ENCODE measurements at regions not wholly inside any gene's neighbourhood (a gene's known extent, or its start where the extent isn't known, plus 50 kb on each side); places are given as distances from the start of the nearest gene placed in this dataset.

GRCh38 chr6:164252291-164252690, 837.8 kb downstream of the QKI start:
- no peak for ATAC-seq (ENCODE audit: low FRiP score)

GRCh38 chr6:164247106-164247505, 832.6 kb downstream of the QKI start:
- no peak for ATAC-seq (ENCODE audit: low FRiP score)
- TF ChIP-seq CTCF (IDR thresholded peaks at IDR 0.05) = no peak
- no peak for DNase-seq (ENCODE audit: low spot score)

More at GRCh38 chr6:164252291-164252690, 837.8 kb downstream of the QKI start:
- TF ChIP-seq CTCF (IDR thresholded peaks at IDR 0.05) = no peak
- no peak for DNase-seq (ENCODE audit: low spot score)

GRCh38 chr6:164246082-164246481, 831.6 kb downstream of the QKI start:
- ATAC-seq (ENCODE audit: low FRiP score) (no peak), DNase-seq (ENCODE audit: low spot score) (no peak)
- TF ChIP-seq CTCF (IDR thresholded peaks at IDR 0.05) = no peak

- no peak for TF ChIP-seq CTCF (IDR thresholded peaks at IDR 0.05)
- no peak for ATAC-seq (ENCODE audit: low FRiP score)
- DNase-seq (ENCODE audit: low spot score) = no peak
Measured at GRCh38 chr6:164243949-164244348, 829.4 kb downstream of the QKI start.

- no peak for TF ChIP-seq CTCF (IDR thresholded peaks at IDR 0.05)
- ATAC-seq (ENCODE audit: low FRiP score) (no peak), DNase-seq (ENCODE audit: low spot score) (no peak)
Measured at GRCh38 chr6:164243012-164243610, 828.6 kb downstream of the QKI start.

- no peak for DNase-seq (ENCODE audit: low spot score)
- no peak for ATAC-seq (ENCODE audit: low FRiP score)
- no peak for TF ChIP-seq CTCF (IDR thresholded peaks at IDR 0.05)
Measured at GRCh38 chr6:164230804-164231203, 816.3 kb downstream of the QKI start.

- DNase-seq (ENCODE audit: low spot score) (no peak), ATAC-seq (ENCODE audit: low FRiP score) (no peak)
- TF ChIP-seq CTCF (IDR thresholded peaks at IDR 0.05) = no peak
Measured at GRCh38 chr6:164230259-164230658, 815.7 kb downstream of the QKI start.
